ENCODE measurements at regions not wholly inside any gene's neighbourhood (a gene's known extent, or its start where the extent isn't known, plus 50 kb on each side); places are given as distances from the start of the nearest gene placed in this dataset.
"Not testable (repeated sequence)": the region's sequence is repeated elsewhere in the genome, so short reads cannot be mapped to it uniquely, and the experiment has no call there.

DNA sequence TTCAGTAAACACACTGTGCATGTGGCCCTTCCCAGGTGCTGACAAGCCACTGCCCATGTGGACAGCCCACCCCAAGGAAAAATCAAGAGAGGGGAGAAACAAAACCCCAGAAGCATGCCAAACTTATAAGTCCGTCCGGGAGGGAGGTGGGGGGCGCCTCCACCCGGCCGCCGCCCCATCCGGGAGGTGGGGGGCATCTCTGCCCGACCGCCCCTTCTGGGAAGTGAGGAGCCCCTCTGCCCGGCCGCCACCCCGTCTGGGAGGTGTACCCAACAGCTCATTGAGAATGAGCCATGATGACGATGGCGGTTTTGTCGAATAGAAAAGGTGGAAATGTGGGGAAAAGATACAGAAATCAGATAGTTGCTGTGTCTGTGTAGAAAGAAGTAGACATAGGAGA is 53.8 kb upstream of the C2CD4B start:
- no peak for DNase-seq (ENCODE audit: low read depth in 2 of 2)

DNA sequence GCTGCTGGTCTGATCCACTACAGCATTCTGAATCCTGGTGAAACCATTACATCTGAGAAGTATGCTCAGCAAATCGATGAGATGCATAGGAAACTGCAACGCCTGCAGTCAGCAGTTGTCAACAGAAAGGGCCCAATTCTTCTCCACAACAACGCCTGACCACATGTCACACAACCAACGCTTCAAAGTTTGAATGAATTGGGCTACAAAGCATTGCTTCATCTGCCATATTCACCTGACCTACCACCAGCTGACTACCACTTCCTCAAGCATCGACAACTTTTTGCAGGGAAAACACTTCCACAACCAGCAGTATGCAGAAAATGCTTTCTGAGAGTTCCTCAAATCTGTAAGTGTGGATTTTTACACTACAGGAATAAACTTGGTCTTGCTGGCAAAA is 54.7 kb upstream of the C2CD4B start:
- no peak for DNase-seq (ENCODE audit: low read depth in 2 of 2)

GRCh38 chr15:62223020-62223419 is 57.9 kb upstream of the C2CD4B start:
- DNase-seq (ENCODE audit: low read depth in 2 of 2), result no peak

DNA sequence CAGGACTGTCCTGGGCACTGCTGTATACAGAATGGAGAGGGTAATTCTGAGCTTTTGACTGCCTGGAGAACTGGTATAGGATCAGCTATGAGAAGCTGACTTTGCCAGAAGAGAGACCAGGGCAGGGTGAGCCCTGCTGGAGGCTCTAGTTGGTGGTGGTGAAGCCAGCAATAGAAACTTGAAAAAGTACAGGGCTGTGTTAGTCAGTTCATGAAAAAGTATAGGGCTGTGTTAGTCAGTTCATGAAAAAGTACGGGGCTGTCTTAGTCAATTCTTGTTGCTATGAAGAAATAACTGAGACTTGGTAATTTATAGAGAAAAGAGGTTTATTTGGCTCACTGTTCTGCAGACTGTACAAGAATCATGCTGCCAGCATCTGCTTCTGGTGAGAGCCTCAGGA is 63.5 kb upstream of the C2CD4B start:
- no peak for DNase-seq (ENCODE audit: low read depth in 2 of 2)

GRCh38 chr15:62231856-62232255 is 66.8 kb upstream of the C2CD4B start:
- DNase-seq (ENCODE audit: low read depth in 2 of 2), result no peak

DNA sequence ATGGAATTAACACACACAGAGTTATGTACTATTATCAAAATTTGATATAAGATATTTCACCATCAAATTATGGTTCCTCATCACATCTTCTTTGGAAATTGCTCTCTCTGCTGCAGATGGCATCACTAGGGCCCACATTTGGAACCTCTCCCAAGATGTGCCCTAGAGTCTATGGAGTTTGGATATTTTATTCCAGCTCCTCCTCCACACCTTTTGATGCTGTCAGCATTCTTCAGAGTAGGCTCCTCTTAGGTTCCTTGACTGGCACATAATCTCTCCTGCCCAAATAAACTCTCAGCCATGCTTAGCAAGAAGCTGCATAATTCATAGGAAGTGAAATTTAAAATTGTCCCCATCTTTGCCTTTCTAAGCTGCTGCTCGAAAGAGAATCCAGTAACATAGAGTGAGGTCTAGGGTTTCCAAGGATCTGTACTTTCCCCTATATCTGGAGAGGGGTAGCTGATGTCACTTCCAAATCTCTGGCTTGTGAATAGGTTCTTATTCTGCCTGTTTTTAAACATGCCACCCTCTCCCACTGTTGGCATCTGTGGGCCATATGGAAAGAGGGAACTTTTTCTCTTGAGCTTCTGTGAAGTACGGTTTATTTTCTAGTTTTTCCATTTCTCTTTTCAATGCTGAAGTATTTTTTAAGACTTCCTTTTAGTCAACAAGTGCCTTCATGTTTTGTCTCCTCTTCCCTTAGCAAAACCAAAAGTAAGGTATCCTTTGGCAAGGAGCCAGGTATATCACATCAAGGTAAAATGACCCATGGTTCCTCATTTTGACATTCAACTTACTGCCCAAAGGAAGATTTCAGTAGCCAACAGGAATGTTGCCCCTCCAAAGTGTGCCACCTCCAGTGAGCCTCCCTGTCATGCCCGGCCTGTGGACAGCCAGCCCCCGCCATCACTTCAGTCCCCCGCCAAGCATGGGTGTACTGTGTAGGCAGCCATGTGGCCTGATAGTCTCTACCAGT is 75.3 kb upstream of the C2CD4B start:
- no peak for DNase-seq (ENCODE audit: low read depth in 2 of 2)

GRCh38 chr15:62241135-62241770 is 76.2 kb upstream of the C2CD4B start:
- DNase-seq (ENCODE audit: low read depth in 2 of 2), result no peak

DNA sequence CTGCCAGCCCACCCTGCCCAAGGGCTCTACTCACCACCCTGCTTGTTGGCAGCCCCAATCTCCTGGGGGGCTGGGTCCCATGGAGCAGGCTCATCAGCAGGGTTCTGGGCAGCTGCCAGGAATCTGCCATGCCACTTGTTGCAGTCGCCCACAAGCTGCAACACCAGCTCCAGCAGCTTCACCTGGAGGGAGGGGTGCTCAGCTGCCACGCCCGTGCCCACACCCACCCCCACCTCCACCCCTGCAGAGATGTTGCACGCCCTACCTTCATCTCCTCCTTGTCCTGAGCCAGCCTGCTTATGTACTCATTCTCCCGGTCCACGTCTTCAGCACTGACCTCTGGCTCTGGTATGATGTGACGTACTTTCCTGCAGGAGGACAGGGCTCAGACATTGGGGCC is 77.9 kb upstream of the C2CD4B start:
- no peak for DNase-seq (ENCODE audit: low read depth in 2 of 2)

- no peak for DNase-seq (ENCODE audit: low read depth in 2 of 2)
Measured at GRCh38 chr15:62244762-62245161, 79.7 kb upstream of the C2CD4B start.

DNA sequence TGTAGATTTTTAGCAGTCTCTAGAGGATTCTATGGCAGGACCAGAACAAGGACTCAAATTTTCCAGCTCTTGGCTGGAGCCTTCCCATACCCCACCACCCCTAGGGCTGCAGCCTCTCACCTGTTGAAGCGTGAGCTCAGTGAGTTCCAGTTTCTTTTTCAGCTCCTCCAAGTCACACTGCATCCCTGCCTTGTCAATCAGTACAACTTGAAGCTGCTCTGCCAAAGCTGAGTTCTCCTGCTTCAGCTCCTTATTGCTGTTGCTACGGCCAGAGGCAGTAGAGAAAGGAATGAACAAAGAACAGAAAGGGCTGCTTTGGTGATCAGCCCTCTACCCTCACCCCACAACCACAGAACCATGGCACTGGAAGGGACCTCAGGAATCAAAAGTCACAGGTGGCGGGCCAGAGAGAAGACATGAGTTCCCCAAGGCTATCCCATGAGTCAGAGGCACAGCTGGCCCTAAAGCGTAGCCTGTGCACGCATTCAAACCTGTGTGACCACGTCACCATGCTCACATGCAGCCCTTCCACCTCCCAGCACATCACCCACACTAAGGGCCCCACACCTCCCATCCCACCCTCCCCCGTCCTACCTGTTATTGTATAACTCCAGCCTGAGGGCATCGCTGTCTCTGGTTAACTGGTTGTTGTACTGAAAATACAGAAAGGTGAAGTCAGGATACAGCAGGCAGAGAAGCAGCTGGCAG is 83.3 kb upstream of the C2CD4B start:
- no peak for DNase-seq (ENCODE audit: low read depth in 2 of 2)

DNA sequence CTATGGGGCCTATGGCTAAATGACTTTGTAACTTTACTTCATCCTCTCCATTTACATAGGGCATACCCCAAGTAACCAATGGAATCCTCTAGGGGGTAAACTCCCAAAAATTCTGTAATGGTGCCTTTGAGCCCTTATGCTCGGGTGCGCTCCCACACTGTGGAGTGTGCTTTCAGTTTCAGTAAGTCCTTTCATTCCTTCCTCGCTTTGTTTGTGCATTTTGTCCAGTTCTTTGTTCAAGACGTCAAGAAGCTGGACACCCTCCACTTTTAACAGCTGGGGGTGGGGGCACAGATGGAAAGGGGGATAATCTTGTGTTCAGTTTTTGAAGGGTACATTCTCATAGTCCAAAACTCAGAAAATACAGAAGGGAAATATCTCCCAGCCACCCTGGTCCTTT is 84.4 kb upstream of the C2CD4B start:
- DNase-seq (ENCODE audit: low read depth in 2 of 2), result no peak

GRCh38 chr15:62250186-62250585 is 85.1 kb upstream of the C2CD4B start:
- DNase-seq (ENCODE audit: low read depth in 2 of 2), result no peak

DNA sequence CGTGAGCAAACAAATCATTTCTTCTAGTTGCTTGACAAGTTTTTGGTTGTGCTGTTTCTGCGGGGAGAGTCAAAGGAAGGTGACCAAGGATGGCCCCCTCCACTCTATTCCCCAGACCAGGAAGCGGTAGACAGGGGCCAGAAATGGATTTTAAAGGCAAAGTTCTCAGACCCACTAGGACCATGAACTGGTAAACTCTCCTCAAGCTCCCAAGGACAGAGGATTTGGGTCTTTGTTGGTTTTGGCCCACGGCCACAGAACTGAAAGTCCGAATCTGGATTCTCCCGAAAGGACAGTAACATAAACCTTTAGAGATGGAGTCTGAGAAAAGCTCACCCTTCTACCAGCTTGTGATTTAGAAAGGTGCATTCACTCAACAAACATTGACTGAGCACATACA is 85.9 kb upstream of the C2CD4B start:
- no peak for DNase-seq (ENCODE audit: low read depth in 2 of 2)

- no peak for DNase-seq (ENCODE audit: low read depth in 2 of 2)
Measured at GRCh38 chr15:62253294-62253693, 88.2 kb upstream of the C2CD4B start.

GRCh38 chr15:62254137-62254934 is 89.3 kb upstream of the C2CD4B start:
- peak; percentile 64 to 77 for DNase-seq (ENCODE audit: low read depth in 2 of 2)

GRCh38 chr15:62256430-62256829 is 91.3 kb upstream of the C2CD4B start:
- DNase-seq (ENCODE audit: low read depth in 2 of 2), result not testable (repeated sequence)

DNA sequence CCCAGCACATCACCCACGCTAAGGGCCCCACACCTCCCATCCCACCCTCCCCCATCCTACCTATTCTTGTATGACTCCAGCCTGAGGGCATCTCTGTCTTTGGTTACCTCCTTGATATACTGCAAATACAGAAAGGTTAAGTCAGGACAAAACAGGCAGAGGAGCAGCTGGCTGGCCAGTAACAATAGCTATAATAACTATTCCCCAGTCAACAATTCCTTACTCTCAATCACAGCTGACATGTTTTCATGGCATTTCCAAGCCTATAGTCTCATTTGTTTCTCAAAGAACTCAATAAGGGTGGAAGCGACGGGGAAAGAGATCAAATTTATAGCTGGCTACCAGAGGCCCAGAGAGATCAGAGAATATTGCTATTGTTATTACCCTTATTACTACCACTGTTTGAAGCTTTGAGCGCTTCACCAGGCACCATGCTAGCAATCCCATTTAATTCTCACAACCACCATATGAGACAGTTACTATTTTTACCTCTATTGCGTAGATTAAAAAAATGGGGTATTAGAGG is 93.0 kb upstream of the C2CD4B start:
- no peak for DNase-seq (ENCODE audit: low read depth in 2 of 2)

DNA sequence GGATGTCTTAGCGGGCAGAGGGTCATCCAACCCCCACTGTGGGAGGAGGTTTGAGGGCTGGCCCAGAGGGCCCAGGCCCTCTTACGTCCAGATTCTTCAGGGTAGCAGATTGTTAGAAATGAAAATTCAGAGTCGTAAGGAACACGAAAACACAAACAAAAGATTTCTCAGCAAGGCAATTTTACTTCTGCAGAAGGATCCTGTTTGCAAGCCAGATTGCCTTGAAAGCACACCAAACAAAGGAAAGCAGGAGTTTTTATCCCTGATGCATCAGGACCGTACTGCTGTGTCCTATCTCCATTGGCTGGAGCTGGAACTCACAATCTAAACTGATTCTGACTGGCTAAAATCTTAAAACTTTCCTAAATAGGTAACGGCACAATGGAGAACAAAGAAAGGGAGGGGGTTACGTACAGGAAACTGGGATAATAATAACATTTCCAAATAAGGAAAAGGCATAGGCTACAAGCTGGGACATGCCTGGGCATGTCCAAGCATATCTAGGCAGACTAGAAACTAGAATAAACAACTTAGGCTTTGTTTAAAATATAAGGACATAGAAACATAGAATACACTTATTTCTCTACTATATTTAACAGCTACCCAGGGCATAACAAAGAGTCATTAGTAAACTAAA is 97.3 kb upstream of the C2CD4B start:
- DNase-seq (ENCODE audit: low read depth in 2 of 2), result no peak

DNA sequence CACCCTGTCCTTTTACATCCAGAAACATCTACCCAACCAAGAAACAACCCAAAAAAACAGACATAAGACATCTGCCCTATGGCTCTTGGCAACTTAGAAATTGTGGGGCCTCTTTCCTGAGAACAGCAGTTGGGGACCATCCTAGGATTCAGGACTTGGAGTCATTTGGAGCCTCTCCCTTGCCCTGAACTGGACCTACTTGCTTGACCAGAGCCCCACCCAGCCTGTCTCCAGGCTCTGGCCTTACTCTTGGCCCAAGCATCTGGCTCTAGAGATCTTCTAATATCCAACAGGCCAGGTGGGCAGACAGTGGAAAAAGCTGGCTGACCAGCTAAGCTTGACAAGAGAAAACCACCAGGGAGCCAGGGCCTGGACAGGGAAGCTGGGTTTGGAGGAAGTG is 99.1 kb upstream of the C2CD4B start:
- DNase-seq (ENCODE audit: low read depth in 2 of 2), result no peak

GRCh38 chr15:62269504-62269903 is 104.4 kb upstream of the C2CD4B start:
- DNase-seq (ENCODE audit: low read depth in 2 of 2), result no peak

All from stimulated activated CD4-positive, alpha-beta T cell treated with anti-CD3 and anti-CD28 coated beads, Interleukin-4, amount 100 ng/mL, for 48 hours (primary cell).